ENCODE measurements at regions not wholly inside any gene's neighbourhood (a gene's known extent, or its start where the extent isn't known, plus 50 kb on each side); places are given as distances from the start of the nearest gene placed in this dataset.

- DNase-seq: no peak
These were observed 158.5 kb downstream of the CD83 start for GRCh38 chr6:14276071-14276470.

- DNase-seq: peak; percentile 26
These were observed 159.3 kb downstream of the CD83 start for GRCh38 chr6:14276667-14277404.

DNA sequence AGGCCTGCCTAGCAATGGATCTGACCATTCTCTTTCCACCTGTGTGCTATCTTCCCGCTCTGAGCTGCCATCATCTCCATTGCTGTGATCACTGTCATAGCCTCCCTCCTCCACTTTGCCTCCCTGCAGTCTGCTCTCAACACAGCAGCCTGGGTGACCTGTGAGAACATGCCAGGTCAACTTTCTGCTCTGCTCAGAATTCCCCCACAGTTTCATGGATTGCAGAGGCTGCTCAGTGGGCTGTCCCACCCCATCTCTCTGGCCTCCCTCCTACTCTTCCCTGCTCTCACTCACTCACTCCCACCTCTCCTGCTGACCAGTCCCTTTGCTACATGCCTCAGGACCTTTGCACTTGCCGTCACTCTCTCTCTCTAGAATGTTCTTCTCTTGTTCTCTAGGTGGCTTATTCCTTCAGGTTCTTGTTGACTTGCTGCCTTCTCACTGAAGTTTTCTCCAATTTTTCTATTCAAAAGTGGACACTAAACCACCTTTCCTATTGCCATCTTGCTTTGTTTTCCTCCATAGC is 159.9 kb downstream of the CD83 start:
- DNase-seq: no peak

DNA sequence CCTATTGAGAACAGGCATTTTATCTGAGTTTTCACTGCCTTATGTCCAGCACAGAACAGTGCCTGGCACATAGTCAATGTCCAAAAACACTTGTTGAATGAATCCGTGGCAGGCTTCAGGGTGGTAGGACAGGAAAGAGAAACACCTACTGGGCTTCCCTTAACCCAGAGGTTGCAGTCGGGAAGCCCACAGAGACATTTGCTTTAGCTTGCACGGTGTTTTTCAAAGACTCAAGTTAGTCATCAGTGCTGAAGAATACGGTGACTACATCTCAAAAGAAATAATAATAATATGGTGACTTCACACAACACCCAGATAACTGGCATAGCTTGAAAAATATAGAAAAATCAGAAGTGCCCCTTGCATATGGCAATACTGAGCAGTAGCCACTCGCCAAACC is 160.4 kb downstream of the CD83 start:
- DNase-seq: no peak

DNA sequence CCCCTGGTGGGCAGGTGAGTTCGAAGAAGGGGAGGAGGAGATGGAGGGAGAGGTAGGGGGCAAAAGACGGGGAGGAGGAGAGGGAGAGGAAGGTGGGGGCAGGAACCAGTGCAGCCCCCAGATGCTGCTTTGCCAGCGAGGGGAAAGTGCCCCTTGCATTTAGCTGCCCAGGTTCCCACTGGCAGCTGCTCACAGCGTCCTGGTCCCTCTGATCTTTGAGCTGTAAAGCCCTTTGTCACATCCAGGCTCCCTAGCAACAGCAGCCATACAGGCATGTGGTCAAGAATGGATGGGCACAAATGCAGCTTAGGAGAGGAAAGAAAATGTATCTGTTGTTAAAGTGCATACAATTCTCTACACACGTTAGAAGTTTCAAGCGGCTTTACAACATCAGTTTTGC is 160.9 kb downstream of the CD83 start:
- DNase-seq: no peak

DNA sequence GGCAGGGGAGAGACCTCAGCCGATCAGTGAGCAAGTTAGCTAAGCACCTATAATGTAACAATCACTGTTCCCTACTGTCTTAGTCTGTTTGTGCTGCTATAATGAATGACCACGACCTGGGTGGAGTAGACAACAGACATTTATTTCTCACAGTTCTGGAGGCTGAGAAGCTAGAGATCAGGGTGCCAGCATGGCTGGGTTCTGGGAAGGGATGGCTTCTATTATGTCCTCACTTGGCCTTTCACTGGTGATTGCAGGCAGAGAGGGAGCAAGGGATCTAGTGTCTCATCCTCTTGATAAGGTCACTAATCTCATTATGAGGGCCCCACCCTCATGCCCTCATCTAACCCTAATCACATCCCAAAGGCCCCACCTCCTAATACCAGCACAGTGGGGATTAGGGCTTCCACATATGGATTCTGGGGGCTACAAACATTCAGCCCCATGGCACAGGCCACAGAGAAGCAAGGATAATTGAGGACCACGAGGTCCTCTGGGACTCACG is 162.5 kb downstream of the CD83 start:
- DNase-seq: no peak

- DNase-seq: no peak
These were observed 163.3 kb downstream of the CD83 start for GRCh38 chr6:14280766-14281293.

GRCh38 chr6:14281811-14282660 is 164.5 kb downstream of the CD83 start:
- no peak for DNase-seq

- DNase-seq: no peak
These were observed 165.4 kb downstream of the CD83 start for GRCh38 chr6:14282854-14283505.

- no peak for DNase-seq
These were observed 166.1 kb downstream of the CD83 start for GRCh38 chr6:14283600-14284235.

DNA sequence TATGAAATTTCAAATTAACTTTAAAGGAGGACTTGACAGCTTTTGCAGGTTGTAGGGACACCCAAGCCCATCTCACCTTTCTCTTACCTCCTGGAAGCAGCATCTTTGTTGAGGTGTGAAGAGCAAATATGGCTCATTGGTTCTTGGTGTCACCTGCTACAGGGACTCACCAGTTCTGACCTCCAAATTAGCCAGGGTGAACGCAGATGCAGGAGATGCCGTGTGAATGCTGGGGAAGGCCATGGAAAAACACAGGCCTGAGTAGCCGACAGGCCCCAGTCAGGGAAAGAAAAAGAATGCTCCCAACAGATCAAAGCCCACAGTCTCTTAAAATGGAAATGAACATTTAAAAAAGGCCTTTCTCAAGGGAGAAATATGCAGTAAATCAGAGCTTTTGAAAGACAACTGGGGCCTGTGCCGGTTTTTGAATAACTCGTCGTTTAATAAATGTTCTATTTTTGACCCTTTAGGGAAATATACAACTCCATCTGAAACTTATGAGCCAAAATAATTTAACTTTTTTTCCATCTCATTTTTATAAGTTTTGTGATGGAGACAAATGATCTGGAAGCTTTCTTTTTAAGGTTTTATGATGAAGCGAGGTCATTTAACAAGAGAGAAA is 167.5 kb downstream of the CD83 start:
- no peak for DNase-seq

DNA sequence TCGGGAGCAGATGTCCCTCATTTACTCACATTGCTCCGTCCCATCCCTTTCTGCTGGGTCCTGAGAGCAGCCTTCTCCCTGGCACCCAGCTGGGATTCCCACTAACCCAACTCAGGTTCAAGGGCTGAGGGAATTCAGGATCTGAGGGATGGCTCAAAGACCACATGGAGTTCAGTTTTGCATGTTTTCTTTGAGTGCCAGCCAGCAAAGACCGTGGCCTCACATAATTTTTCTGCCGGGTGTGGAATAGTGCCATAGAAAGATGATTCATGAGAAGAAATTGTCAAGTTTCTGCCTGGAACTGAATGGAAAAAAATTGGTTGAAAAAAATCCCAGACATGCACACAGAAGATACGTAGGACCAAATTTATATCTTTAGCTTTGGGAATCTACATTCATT is 168.6 kb downstream of the CD83 start:
- no peak for DNase-seq

DNA sequence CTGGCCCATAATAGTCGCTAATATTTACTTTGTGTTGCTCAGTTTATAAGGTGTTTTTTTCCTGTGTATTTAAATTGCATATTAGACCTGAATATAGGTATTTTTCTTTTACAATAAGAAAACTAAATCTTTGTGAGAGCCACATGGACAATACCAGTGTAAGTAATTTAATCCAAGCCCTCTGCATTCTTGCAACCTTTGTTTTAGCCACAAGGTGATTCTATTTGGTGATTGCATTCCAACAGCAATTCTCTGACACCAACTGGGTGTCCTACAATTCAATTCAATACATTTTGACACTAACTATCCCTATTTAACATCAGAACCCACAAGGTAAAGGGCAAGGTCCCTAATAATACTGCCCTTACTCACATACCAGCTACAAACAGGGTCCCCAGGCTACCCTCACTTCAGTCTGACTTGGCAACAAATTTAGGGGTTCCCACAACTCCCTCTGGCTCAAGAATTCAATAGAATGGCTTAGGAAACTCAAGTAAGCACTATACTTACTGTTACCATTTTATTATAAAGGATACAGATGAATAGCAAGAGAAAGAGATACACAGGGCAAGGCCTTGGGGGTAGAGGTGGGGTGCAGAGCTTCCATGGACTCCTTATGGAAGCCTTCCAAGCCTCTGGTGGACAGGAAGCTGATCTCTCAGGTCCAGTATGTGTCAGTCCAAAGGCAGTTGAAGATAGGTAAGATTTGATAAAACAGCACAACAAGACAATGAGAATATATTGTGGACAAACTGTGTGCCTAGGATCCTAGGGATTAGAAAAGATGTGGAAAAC is 169.3 kb downstream of the CD83 start:
- no peak for DNase-seq

DNA sequence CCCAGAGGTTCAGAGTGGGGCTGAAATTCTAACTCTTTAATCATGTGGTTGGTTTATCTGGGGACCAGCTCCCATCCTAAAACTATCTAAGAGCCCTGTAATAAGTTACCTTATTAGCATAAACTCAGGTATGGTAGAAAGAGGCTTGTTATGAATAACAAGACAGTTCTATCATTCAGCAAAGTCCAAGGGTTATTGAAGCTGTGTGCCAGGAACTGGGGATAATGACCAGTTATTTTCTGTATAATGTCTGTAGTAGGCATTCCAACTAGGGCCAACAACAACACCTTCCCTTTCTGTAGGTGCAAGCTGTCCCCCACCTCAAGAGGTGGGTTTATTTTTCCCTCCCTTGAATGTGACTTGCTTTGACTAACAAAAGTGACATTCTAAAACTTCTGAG is 170.1 kb downstream of the CD83 start:
- DNase-seq: no peak

DNA sequence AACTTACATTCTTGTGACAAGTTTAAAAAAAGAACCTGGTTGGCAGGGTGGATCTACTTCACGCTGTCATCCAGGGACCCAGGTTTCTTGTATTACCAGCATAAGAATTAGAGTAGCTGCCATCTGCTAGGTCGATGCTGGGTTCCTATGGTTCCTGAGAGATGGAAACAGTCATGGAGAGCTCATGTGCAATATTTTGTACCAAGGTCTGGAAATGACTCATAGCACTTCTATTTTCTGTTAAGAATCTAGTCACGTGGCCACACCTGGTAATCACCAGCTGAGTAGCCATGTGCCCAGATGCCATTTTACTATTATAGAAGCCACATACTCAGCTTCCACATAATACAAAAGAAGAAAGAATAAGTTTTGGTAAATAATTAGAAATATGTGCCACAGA is 171.3 kb downstream of the CD83 start:
- no peak for DNase-seq

DNA sequence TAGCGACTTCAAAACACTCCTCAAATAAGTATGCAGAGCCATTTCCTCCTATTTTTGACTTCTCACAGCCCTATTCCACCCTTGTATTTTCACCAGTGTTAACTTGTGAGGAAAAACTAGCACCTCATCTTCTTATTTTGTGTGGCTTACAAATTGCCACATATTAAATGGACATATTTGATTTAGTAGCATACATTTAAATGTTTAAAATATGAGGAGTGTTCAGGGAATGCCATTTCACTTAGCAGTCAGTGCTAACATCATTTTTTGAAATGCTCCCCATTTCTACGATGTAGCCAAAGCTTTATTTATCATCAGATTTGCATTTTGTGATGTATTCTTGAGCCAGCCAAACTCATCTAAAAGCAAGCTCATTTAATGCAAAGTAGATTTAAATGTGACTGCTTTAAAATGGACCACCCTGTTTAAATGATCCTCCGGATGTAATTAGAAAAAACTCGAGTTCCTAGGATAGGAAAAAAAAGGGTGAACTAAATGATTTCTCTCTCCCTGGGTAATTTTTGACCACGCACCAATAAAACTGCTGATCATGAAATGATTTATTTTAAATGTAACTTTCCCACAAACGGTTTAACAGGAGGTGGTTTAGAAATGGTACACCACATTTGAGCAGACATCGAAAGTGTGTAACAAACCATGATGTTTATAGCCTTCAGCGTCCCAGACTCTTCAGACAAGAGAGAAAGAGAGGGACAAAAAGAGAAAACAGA is 172.6 kb downstream of the CD83 start:
- no peak for DNase-seq

DNA sequence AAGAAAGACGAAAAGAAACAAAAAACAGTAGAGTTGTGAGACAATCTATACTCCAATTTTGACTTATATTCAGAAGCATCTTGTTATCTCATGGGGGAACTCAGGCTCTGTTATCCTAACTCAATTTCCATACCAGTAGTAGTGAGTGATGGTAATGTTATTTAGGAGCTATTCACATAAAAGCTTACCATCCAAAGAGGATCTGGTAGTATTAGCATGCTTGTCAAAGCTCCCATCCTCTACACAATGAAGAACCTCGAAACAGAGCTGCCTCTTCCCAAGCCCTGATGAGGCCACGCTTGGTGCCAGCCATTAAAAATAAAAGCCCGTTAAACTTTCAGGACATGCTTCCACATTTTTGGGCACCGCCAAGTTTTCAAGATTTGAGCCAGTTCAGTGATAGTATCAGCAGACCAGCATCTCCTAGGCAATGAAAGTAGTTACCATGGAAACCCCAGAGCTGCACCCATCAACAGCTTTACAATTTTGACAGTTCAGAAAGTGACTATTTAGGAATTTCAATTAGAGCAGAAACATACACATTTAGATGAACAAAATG is 173.3 kb downstream of the CD83 start:
- DNase-seq: no peak

DNA sequence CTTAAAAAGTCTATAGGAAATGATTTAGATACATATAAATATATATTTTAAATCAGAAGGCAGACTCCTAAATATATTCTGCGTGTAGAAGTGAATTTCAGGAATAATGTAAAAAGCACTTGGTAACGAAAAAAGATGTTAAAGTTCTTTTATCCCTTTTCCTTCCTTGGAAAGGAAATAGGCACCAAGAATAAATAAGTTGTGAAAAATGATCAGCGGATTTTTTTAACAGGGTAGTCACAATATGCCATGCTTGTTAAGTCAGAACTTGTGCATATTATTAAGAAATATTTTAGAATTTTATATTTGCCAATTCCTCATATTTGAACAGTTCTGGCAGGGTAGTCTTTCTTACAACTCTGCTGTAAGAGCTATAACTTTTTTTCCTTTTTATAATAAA is 173.8 kb downstream of the CD83 start:
- DNase-seq: no peak

DNA sequence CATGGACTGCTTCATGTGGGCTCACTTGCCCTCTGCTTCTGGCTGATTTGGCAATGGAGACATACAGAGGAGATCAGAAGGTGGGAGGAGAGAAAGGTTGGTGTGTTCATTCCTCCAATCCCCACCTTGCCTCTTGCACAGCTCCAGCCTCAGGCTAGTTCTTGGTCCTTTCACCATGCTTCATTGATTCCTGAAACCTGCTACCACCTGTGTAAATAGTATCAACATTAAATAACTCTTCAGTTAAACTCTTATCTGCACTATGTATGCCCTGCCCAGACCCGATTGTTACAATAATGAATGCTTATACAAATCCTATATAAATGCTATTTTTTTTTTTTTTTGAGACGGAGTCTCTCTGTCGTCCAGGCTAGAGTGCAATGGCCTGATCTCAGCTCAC is 174.5 kb downstream of the CD83 start:
- DNase-seq: no peak

- no peak for DNase-seq
These were observed 176.8 kb downstream of the CD83 start for GRCh38 chr6:14294270-14294951.

All from KG1 (cell line).